ENCODE measurements at regions not wholly inside any gene's neighbourhood (a gene's known extent, or its start where the extent isn't known, plus 50 kb on each side); places are given as distances from the start of the nearest gene placed in this dataset.

DNA sequence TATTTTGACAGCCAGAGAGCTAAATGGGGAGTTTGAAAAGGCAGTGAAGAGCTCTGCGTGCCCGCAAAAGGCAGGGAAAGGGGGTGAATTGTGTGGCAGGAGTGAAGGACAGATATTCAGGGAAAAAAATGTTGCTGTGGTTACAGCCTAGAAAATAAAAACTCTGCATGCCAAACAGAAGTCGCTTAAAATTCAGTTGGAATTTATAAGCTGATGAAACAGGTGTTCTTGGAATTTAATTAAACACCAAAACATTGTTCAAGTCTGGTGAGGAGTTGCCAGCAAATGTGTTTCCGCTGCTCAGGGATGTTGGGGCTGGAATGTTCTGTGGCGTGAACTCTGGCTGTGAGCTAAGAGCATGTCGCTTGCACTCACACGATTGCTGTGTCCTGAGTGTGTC, 169.3 kb downstream of the ADRA2A start:
- no peak for TF ChIP-seq POLR2A (IDR thresholded peaks at IDR 0.05; ENCODE audit: low read depth, low read length)
- TF ChIP-seq, protein P1, sequence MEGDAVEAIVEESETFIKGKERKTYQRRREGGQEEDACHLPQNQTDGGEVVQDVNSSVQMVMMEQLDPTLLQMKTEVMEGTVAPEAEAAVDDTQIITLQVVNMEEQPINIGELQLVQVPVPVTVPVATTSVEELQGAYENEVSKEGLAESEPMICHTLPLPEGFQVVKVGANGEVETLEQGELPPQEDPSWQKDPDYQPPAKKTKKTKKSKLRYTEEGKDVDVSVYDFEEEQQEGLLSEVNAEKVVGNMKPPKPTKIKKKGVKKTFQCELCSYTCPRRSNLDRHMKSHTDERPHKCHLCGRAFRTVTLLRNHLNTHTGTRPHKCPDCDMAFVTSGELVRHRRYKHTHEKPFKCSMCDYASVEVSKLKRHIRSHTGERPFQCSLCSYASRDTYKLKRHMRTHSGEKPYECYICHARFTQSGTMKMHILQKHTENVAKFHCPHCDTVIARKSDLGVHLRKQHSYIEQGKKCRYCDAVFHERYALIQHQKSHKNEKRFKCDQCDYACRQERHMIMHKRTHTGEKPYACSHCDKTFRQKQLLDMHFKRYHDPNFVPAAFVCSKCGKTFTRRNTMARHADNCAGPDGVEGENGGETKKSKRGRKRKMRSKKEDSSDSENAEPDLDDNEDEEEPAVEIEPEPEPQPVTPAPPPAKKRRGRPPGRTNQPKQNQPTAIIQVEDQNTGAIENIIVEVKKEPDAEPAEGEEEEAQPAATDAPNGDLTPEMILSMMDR (IDR thresholded peaks at IDR 0.05; ENCODE audit: extremely low read depth in 1 of 2, insufficient read depth in 1 of 2, low read depth in 1 of 2, low read length in 2 of 2) = no peak

Data from endothelial cell of umbilical vein (primary cell).